Neuronal stem cell (in vitro differentiated cells): ENCODE measurements at regions not wholly inside any gene's neighbourhood (a gene's known extent, or its start where the extent isn't known, plus 50 kb on each side); places are given as distances from the start of the nearest gene placed in this dataset.

ENCODE experiments used
- DNase-seq: peaks from one replicate; pipeline ENCODE4 v3.0.0-alpha.2; 2013; ENCODE audit warnings: low spot score
- H2AFZ ChIP-seq: one replicate; pipeline ENCODE4 v1.6.1; 2013; ENCODE audit warnings: mild to moderate bottlenecking, low read length, inconsistent platforms
- H2AK5ac ChIP-seq: 2 replicates; pipeline ENCODE4 v1.6.1; 2013; ENCODE audit warnings: low read depth, mild to moderate bottlenecking, inconsistent platforms, low read length, moderate library complexity, mixed read lengths
- H2BK120ac ChIP-seq: 2 replicates; pipeline ENCODE4 v1.6.1; 2013; ENCODE audit warnings: low read depth, mild to moderate bottlenecking, inconsistent platforms, low read length, moderate library complexity, mixed read lengths
- H2BK12ac ChIP-seq: one replicate; pipeline ENCODE4 v1.6.1; 2013; ENCODE audit warnings: low read length, inconsistent platforms
- H2BK15ac ChIP-seq: 2 replicates; pipeline ENCODE4 v1.6.1; 2013; ENCODE audit warnings: mild to moderate bottlenecking, low read length, inconsistent platforms, mixed read lengths
- H2BK5ac ChIP-seq: one replicate; pipeline ENCODE4 v1.6.1; 2013; ENCODE audit warnings: inconsistent platforms, mild to moderate bottlenecking, low read length, moderate library complexity
- H3K14ac ChIP-seq: one replicate; pipeline ENCODE4 v1.6.1; 2013; ENCODE audit warnings: low read length, inconsistent platforms
- H3K18ac ChIP-seq: 2 replicates; pipeline ENCODE4 v1.6.1; 2013; ENCODE audit warnings: low read length, inconsistent platforms
- H3K23ac ChIP-seq: 2 replicates; pipeline ENCODE4 v1.6.1; 2013; ENCODE audit warnings: low read depth, mild to moderate bottlenecking, mixed read lengths, low read length, inconsistent platforms; ENCODE audit not compliant: poor library complexity
- H3K27ac ChIP-seq: replicated peaks from 3 replicates; pipeline ENCODE4 v1.5.1; 2013; ENCODE audit warnings: low read length, inconsistent platforms
- H3K27me3 ChIP-seq, 3 experiments: 2 replicates each; pipeline ENCODE4 v1.6.1; 2013; ENCODE audit warnings: low read length in 3 of 3, mild to moderate bottlenecking in 2 of 3, inconsistent platforms in 1 of 3, low read depth in 1 of 3, mixed read lengths in 1 of 3, moderate library complexity in 1 of 3; ENCODE audit not compliant: control insufficient read depth in 3 of 3, insufficient read depth in 3 of 3
- H3K36me3 ChIP-seq, 2 donors: replicated peaks in 1 of 2; 2 replicates each; pipeline ENCODE4 v1.6.1; 2013; ENCODE audit warnings: low read length in 2 of 2; ENCODE audit not compliant: control insufficient read depth in 2 of 2, insufficient read depth in 2 of 2
- H3K4ac ChIP-seq: 2 replicates; pipeline ENCODE4 v1.6.1; 2013; ENCODE audit warnings: inconsistent platforms, mild to moderate bottlenecking, low read length, moderate library complexity
- H3K4me1 ChIP-seq, 2 donors: 1 replicate in 1 of 2; 2 replicates in 1 of 2; pipeline ENCODE4 v1.6.1; 2013; ENCODE audit warnings: low read length in 2 of 2, low read depth in 1 of 2; ENCODE audit not compliant: control insufficient read depth in 2 of 2, insufficient read depth in 1 of 2
- H3K4me2 ChIP-seq: one replicate; pipeline ENCODE4 v1.6.1; 2013; ENCODE audit warnings: mild to moderate bottlenecking, low read length, inconsistent platforms; ENCODE audit not compliant: insufficient read depth, poor library complexity, severe bottlenecking
- H3K4me3 ChIP-seq, 2 donors: 2 replicates each; pipeline ENCODE4 v1.5.1; 2013; ENCODE audit warnings: low read length in 2 of 2, mild to moderate bottlenecking in 2 of 2, inconsistent platforms in 1 of 2, moderate library complexity in 1 of 2
- H3K79me1 ChIP-seq: one replicate; pipeline ENCODE4 v1.6.1; 2013; ENCODE audit warnings: low read depth, mild to moderate bottlenecking, inconsistent platforms, low read length, moderate library complexity
- H3K9ac ChIP-seq: one replicate; pipeline ENCODE4 v1.6.1; 2013; ENCODE audit warnings: mild to moderate bottlenecking, low read depth, low read length, inconsistent platforms; ENCODE audit not compliant: poor library complexity
- H3K9me3 ChIP-seq, 2 donors: replicated peaks in 1 of 2; 2 replicates each; pipeline versions ENCODE3 to v1.6.1; 2013; ENCODE audit warnings: low read length in 2 of 2, mild to moderate bottlenecking in 2 of 2, inconsistent platforms in 1 of 2, low read depth in 1 of 2, mixed read lengths in 1 of 2, moderate library complexity in 1 of 2; ENCODE audit not compliant: control insufficient read depth in 2 of 2, insufficient read depth in 1 of 2
- H4K8ac ChIP-seq: one replicate; pipeline ENCODE4 v1.6.1; 2013; ENCODE audit warnings: low read depth, mild to moderate bottlenecking, inconsistent platforms, low read length, moderate library complexity
- H4K91ac ChIP-seq: one replicate; pipeline ENCODE4 v1.6.1; 2013; ENCODE audit warnings: low read length, low read depth, mild to moderate bottlenecking, inconsistent platforms; ENCODE audit not compliant: poor library complexity
- WGBS, 2 donors: extraction: QIAGEN DNeasy Blood & Tissue Kit; methylation state at CpG; one replicate each; pipeline ENCODE4 v1.1.7; 2013; ENCODE audit warnings: missing lambda C conversion rate in 2 of 2, mixed read lengths in 1 of 2; ENCODE audit not compliant: insufficient read length in 2 of 2, insufficient replicate concordance in 1 of 2; ENCODE audit errors: extremely low coverage in 2 of 2; 5-methylcytosine and 5-hydroxymethylcytosine counted together

- DNase-seq: no peak
- Histone ChIP-seq H2BK15ac (no peak overlapping the region), H3K4ac (no peak overlapping the region), H4K8ac (no peak overlapping the region), H3K18ac (no peak overlapping the region), H2BK12ac (no peak overlapping the region), H2AFZ (no peak overlapping the region), H2BK5ac (no peak overlapping the region), H4K91ac (no peak overlapping the region), H2BK120ac (no peak overlapping the region), H3K23ac (no peak overlapping the region), H3K4me3 (no peak overlapping the region), H3K27ac (no peak overlapping the region), H3K4me2 (no peak overlapping the region), H3K9ac (no peak overlapping the region), H3K79me1 (no peaks in the 10 kb centered on the region), H3K36me3 (no peaks in the 10 kb centered on the region), H3K14ac (no peak overlapping the region), H2AK5ac (no peak overlapping the region), H3K9me3 (peaks cover 5 to 16% of the 10 kb centered on the region in 2 donors), H3K27me3 (no peaks in the 10 kb centered on the region), H3K4me1 (no peaks in the 10 kb centered on the region)
- whole genome bisulfite sequencing, 2 donors: no CpG with 5 or more reads among the region's 5 CpGs
Observed at GRCh38 chr5:74221413-74221812, 419.1 kb downstream of the ENC1 start.

DNA sequence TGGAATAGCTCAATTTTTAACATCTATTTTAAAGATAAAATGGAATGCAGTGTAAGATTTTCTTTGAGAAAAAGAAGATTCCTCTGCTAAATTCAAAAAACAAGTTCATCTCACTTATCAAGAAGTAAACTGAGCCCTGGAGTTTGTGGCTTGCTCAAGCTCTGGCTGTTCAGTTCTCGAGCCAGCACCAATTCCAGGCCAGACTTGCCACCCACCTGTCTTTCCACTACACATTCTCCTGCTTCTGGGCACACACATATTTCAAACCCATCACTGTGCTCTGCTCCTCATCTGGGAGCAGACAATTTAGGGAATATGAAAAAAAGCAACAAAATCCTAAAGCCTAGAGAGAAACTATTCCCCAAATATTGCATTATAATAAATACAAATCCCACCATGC is 424.5 kb downstream of the ENC1 start:
- Histone ChIP-seq H4K8ac (no peak overlapping the region), H3K27me3 (no peaks in the 10 kb centered on the region), H2AK5ac (no peak overlapping the region), H2AFZ (no peak overlapping the region), H4K91ac (no peak overlapping the region), H3K4me1 (no peaks in the 10 kb centered on the region), H3K23ac (no peak overlapping the region), H3K4ac (no peak overlapping the region), H3K4me2 (no peak overlapping the region), H2BK15ac (no peak overlapping the region), H3K4me3 (no peak overlapping the region), H3K27ac (no peak overlapping the region), H3K14ac (no peak overlapping the region), H3K9me3 (no peaks in the 10 kb centered on the region), H2BK12ac (no peak overlapping the region), H3K36me3 (no peaks in the 10 kb centered on the region), H3K18ac (no peak overlapping the region), H2BK5ac (no peak overlapping the region), H3K79me1 (no peaks in the 10 kb centered on the region), H3K9ac (no peak overlapping the region), H2BK120ac (no peak overlapping the region)
- WGBS, 2 donors: no CpG with 5 or more reads among the region's 1 CpG
- DNase-seq: no peak

- Histone ChIP-seq H3K18ac (no peak overlapping the region), H3K79me1 (no peaks in the 10 kb centered on the region), H3K23ac (no peak overlapping the region), H4K91ac (no peak overlapping the region), H2BK15ac (no peak overlapping the region), H2BK5ac (no peak overlapping the region), H3K9ac (no peak overlapping the region), H3K14ac (no peak overlapping the region), H3K9me3 (no peaks in the 10 kb centered on the region), H2AK5ac (no peak overlapping the region), H2BK12ac (no peak overlapping the region), H3K27me3 (no peaks in the 10 kb centered on the region), H2AFZ (no peak overlapping the region), H3K36me3 (no peaks in the 10 kb centered on the region), H3K4me2 (no peak overlapping the region), H3K27ac (no peak overlapping the region), H3K4me1 (no peaks in the 10 kb centered on the region), H3K4ac (no peak overlapping the region), H2BK120ac (no peak overlapping the region), H4K8ac (no peak overlapping the region), H3K4me3 (no peak overlapping the region)
- WGBS, 2 donors: no CpG with 5 or more reads among the region's 5 CpGs
- DNase-seq: no peak
Observed at GRCh38 chr5:74212336-74212735, 428.2 kb downstream of the ENC1 start.

GRCh38 chr5:74209571-74209970 is 431.0 kb downstream of the ENC1 start:
- Histone ChIP-seq H3K27me3 (no peaks in the 10 kb centered on the region), H4K8ac (no peak overlapping the region), H2AFZ (no peak overlapping the region), H3K27ac (no peak overlapping the region), H3K23ac (no peak overlapping the region), H2BK120ac (no peak overlapping the region), H3K36me3 (no peaks in the 10 kb centered on the region), H3K4ac (no peak overlapping the region), H2AK5ac (no peak overlapping the region), H3K18ac (no peak overlapping the region), H3K79me1 (no peaks in the 10 kb centered on the region), H3K9ac (no peak overlapping the region), H2BK12ac (no peak overlapping the region), H3K4me2 (no peak overlapping the region), H2BK15ac (no peak overlapping the region), H4K91ac (no peak overlapping the region), H3K9me3 (no peaks in the 10 kb centered on the region), H2BK5ac (no peak overlapping the region), H3K14ac (no peak overlapping the region), H3K4me3 (no peak overlapping the region), H3K4me1 (peaks cover 7 to 11% of the 10 kb centered on the region in 2 donors)
- DNase-seq: no peak
- WGBS, 2 donors: no CpG with 5 or more reads among the region's 2 CpGs
